ENCODE measurements at regions not wholly inside any gene's neighbourhood (a gene's known extent, or its start where the extent isn't known, plus 50 kb on each side); places are given as distances from the start of the nearest gene placed in this dataset.

DNA sequence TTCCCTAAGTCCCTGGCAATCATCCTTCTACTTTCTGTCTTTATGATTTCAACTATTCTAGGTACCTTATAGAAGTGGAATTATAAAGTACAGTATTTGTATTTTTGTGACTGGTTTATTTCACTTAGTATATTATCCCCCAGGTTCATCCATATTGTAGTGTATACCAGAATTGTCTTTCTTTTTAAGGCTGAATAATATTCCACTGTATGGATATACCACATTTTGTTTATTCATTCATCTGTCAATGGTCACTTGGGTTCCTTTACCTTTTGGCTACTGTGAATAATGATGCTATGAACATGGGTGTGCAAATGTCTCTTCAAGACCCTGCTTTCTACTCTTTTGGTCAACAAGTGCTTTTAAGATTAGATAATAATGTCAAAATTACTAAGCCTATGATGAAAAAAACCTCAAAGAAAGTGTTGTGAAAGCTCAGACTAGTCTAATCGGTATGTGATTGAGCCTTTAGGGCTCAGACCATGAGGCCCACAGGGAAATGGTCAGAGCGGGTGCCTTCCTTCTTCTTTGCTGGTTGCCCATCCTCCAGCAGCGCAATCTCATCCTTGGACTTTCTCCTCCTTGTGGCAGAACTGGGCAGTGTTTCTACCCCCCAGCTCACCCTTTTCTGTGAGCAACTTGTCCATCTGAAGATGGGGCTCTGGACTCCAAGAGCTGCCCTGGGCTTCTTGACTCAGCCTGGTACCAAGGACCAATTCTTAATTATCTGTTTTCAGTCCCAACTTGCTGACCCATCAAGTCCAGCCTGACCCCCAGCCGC lies 105.4 kb downstream of the TTC8 start:
- 96% methylated on average over 4 of the region's 4 CpGs for WGBS
- no peak for DNase-seq (ENCODE audit: low read depth in 6 of 9, low spot score in 9 of 9)
- Histone ChIP-seq H3K9me3 (ENCODE audit: control insufficient read depth in 2 of 2, insufficient read depth in 1 of 2, low read length in 1 of 2) (no peaks in the 10 kb centered on the region), H3K36me3 (ENCODE audit: control insufficient read depth in 2 of 2, insufficient read depth in 2 of 2, low read length in 1 of 2) (no peaks in the 10 kb centered on the region), H3K27ac (ENCODE audit: low read depth in 1 of 2, low read length in 1 of 2) (no peak overlapping the region), H3K4me3 (ENCODE audit: low read length in 2 of 2) (no peak overlapping the region), H3K4me1 (ENCODE audit: control insufficient read depth in 2 of 2, insufficient read depth in 2 of 2, low read length in 2 of 2) (no peaks in the 10 kb centered on the region), H3K27me3 (ENCODE audit: control insufficient read depth in 2 of 2, insufficient read depth in 1 of 2, low read length in 1 of 2) (no peaks in the 10 kb centered on the region)

DNA sequence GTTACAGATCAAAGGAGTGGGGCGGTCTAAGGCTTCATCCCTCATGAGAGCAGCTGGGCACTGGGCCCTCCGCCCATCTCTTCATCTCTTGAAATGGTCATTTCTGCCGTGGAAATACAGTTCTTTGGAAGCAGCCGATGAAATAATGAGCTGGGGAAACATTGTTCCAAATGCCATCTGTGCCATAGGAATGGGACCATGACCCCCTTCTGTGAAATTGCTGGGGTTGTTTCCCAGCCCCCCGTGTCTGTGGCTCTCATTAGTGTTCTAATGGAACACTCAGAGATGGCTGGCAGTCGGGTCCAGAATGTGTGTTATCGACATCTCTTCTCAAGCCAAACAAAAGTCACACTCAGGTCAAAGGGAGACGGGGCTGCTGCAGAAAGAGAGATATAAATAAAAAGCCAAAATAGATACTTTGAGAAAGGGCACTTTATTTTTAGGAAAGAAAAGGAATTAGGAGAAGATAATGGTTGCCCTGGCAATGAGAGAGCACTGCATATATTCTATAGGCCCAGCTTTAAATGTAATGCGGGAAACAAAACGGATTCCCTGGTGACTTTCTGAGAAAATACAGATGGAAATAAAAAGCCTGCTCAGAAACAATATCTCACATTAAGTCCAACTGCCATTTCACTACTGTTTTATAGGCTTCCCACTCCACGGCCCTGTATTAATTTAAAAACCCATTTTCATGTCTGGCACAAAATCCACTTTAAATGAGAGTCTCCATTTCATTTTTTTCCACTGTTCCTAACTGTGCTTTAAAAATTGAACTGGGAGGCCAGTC lies 107.1 kb downstream of the TTC8 start:
- WGBS: 95% methylated on average over 11 of the region's 11 CpGs
- no peak for DNase-seq (ENCODE audit: low read depth in 6 of 9, low spot score in 9 of 9)
- H3K9me3 ChIP-seq (ENCODE audit: control insufficient read depth in 2 of 2, insufficient read depth in 1 of 2, low read length in 1 of 2): no peaks in the 10 kb centered on the region
- no peaks in the 10 kb centered on the region for H3K27me3 ChIP-seq (ENCODE audit: control insufficient read depth in 2 of 2, insufficient read depth in 1 of 2, low read length in 1 of 2)
- H3K4me3 ChIP-seq (ENCODE audit: low read length in 2 of 2): no peak overlapping the region
- no peak overlapping the region for H3K27ac ChIP-seq (ENCODE audit: low read depth in 1 of 2, low read length in 1 of 2)
- H3K4me1 ChIP-seq (ENCODE audit: control insufficient read depth in 2 of 2, insufficient read depth in 2 of 2, low read length in 2 of 2): no peaks in the 10 kb centered on the region
- H3K36me3 ChIP-seq (ENCODE audit: control insufficient read depth in 2 of 2, insufficient read depth in 2 of 2, low read length in 1 of 2): no peaks in the 10 kb centered on the region

GRCh38 chr14:88933191-88933590 lies 108.7 kb downstream of the TTC8 start:
- Histone ChIP-seq H3K27me3 (ENCODE audit: control insufficient read depth in 2 of 2, insufficient read depth in 1 of 2, low read length in 1 of 2) (no peaks in the 10 kb centered on the region), H3K9me3 (ENCODE audit: control insufficient read depth in 2 of 2, insufficient read depth in 1 of 2, low read length in 1 of 2) (no peaks in the 10 kb centered on the region), H3K4me1 (ENCODE audit: control insufficient read depth in 2 of 2, insufficient read depth in 2 of 2, low read length in 2 of 2) (no peaks in the 10 kb centered on the region), H3K27ac (ENCODE audit: low read depth in 1 of 2, low read length in 1 of 2) (no peak overlapping the region), H3K36me3 (ENCODE audit: control insufficient read depth in 2 of 2, insufficient read depth in 2 of 2, low read length in 1 of 2) (no peaks in the 10 kb centered on the region), H3K4me3 (ENCODE audit: low read length in 2 of 2) (no peak overlapping the region)
- no peak for DNase-seq (ENCODE audit: low read depth in 6 of 9, low spot score in 9 of 9)
- 84% methylated on average over 1 of the region's 1 CpG for WGBS

- WGBS: 72% methylated on average over 3 of the region's 3 CpGs
- Histone ChIP-seq H3K4me3 (ENCODE audit: low read length in 2 of 2) (no peak overlapping the region), H3K4me1 (ENCODE audit: control insufficient read depth in 2 of 2, insufficient read depth in 2 of 2, low read length in 2 of 2) (no peaks in the 10 kb centered on the region), H3K36me3 (ENCODE audit: control insufficient read depth in 2 of 2, insufficient read depth in 2 of 2, low read length in 1 of 2) (no peaks in the 10 kb centered on the region), H3K27me3 (ENCODE audit: control insufficient read depth in 2 of 2, insufficient read depth in 1 of 2, low read length in 1 of 2) (no peaks in the 10 kb centered on the region), H3K27ac (ENCODE audit: low read depth in 1 of 2, low read length in 1 of 2) (no peak overlapping the region), H3K9me3 (ENCODE audit: control insufficient read depth in 2 of 2, insufficient read depth in 1 of 2, low read length in 1 of 2) (no peaks in the 10 kb centered on the region)
- DNase-seq (ENCODE audit: low read depth in 6 of 9, low spot score in 9 of 9): no peak
Measured at GRCh38 chr14:88934351-88934806, 109.9 kb downstream of the TTC8 start.

GRCh38 chr14:88935083-88935482 lies 110.6 kb downstream of the TTC8 start:
- 83% methylated on average over 5 of the region's 5 CpGs for WGBS

GRCh38 chr14:88937706-88938105 lies 113.3 kb downstream of the TTC8 start:
- no peak for DNase-seq (ENCODE audit: low read depth in 6 of 9, low spot score in 9 of 9)
- no peak overlapping the region for H3K27ac ChIP-seq (ENCODE audit: low read depth in 1 of 2, low read length in 1 of 2)
- H3K27me3 ChIP-seq (ENCODE audit: control insufficient read depth in 2 of 2, insufficient read depth in 1 of 2, low read length in 1 of 2): no peaks in the 10 kb centered on the region
- 97% methylated on average over 3 of the region's 3 CpGs for WGBS
- H3K36me3 ChIP-seq (ENCODE audit: control insufficient read depth in 2 of 2, insufficient read depth in 2 of 2, low read length in 1 of 2): no peaks in the 10 kb centered on the region
- no peaks in the 10 kb centered on the region for H3K4me1 ChIP-seq (ENCODE audit: control insufficient read depth in 2 of 2, insufficient read depth in 2 of 2, low read length in 2 of 2)
- H3K9me3 ChIP-seq (ENCODE audit: control insufficient read depth in 2 of 2, insufficient read depth in 1 of 2, low read length in 1 of 2): no peaks in the 10 kb centered on the region
- no peak overlapping the region for H3K4me3 ChIP-seq (ENCODE audit: low read length in 2 of 2)

More at GRCh38 chr14:88935083-88935482, 110.6 kb downstream of the TTC8 start:
- H3K36me3 ChIP-seq (ENCODE audit: control insufficient read depth in 2 of 2, insufficient read depth in 2 of 2, low read length in 1 of 2): no peaks in the 10 kb centered on the region
- DNase-seq (ENCODE audit: low read depth in 6 of 9, low spot score in 9 of 9): no peak
- H3K4me1 ChIP-seq (ENCODE audit: control insufficient read depth in 2 of 2, insufficient read depth in 2 of 2, low read length in 2 of 2): no peaks in the 10 kb centered on the region
- H3K27me3 ChIP-seq (ENCODE audit: control insufficient read depth in 2 of 2, insufficient read depth in 1 of 2, low read length in 1 of 2): no peaks in the 10 kb centered on the region
- no peak overlapping the region for H3K4me3 ChIP-seq (ENCODE audit: low read length in 2 of 2)
- H3K9me3 ChIP-seq (ENCODE audit: control insufficient read depth in 2 of 2, insufficient read depth in 1 of 2, low read length in 1 of 2): no peaks in the 10 kb centered on the region
- H3K27ac ChIP-seq (ENCODE audit: low read depth in 1 of 2, low read length in 1 of 2): no peak overlapping the region

DNA sequence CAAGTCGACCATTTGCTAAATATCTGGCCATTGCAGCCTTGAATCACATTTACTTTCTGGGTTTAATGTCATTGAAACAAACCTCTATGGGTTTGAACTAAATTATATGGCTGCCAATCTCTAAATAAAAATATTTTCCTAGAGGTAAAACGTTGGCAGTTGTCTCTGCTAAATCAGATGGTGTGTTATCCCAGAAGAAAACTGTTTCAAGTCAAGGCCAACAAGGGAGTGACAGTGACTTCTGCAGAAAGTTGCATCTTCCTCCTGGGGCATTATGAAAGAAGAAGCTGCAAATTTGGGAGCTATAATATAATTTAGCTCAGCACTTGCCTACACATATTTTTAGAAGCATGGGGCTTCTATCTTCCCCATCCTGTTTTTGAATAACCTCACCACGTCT lies 116.2 kb downstream of the TTC8 start:
- no peak overlapping the region for H3K27ac ChIP-seq (ENCODE audit: low read depth in 1 of 2, low read length in 1 of 2)
- no peaks in the 10 kb centered on the region for H3K9me3 ChIP-seq (ENCODE audit: control insufficient read depth in 2 of 2, insufficient read depth in 1 of 2, low read length in 1 of 2)
- no peak for DNase-seq (ENCODE audit: low read depth in 6 of 9, low spot score in 9 of 9)
- H3K4me3 ChIP-seq (ENCODE audit: low read length in 2 of 2): no peak overlapping the region
- H3K36me3 ChIP-seq (ENCODE audit: control insufficient read depth in 2 of 2, insufficient read depth in 2 of 2, low read length in 1 of 2): no peaks in the 10 kb centered on the region
- no peaks in the 10 kb centered on the region for H3K27me3 ChIP-seq (ENCODE audit: control insufficient read depth in 2 of 2, insufficient read depth in 1 of 2, low read length in 1 of 2)
- WGBS: 63% methylated on average over 3 of the region's 3 CpGs
- H3K4me1 ChIP-seq (ENCODE audit: control insufficient read depth in 2 of 2, insufficient read depth in 2 of 2, low read length in 2 of 2): no peaks in the 10 kb centered on the region

- no peaks in the 10 kb centered on the region for H3K36me3 ChIP-seq (ENCODE audit: control insufficient read depth in 2 of 2, insufficient read depth in 2 of 2, low read length in 1 of 2)
- no peak for DNase-seq (ENCODE audit: low read depth in 6 of 9, low spot score in 9 of 9)
- H3K9me3 ChIP-seq (ENCODE audit: control insufficient read depth in 2 of 2, insufficient read depth in 1 of 2, low read length in 1 of 2): no peaks in the 10 kb centered on the region
- no peak overlapping the region for H3K27ac ChIP-seq (ENCODE audit: low read depth in 1 of 2, low read length in 1 of 2)
- H3K27me3 ChIP-seq (ENCODE audit: control insufficient read depth in 2 of 2, insufficient read depth in 1 of 2, low read length in 1 of 2): no peaks in the 10 kb centered on the region
- H3K4me3 ChIP-seq (ENCODE audit: low read length in 2 of 2): no peak overlapping the region
- no peaks in the 10 kb centered on the region for H3K4me1 ChIP-seq (ENCODE audit: control insufficient read depth in 2 of 2, insufficient read depth in 2 of 2, low read length in 2 of 2)
Measured at GRCh38 chr14:88941414-88941813, 117.0 kb downstream of the TTC8 start.
